ENCODE measurements at regions not wholly inside any gene's neighbourhood (a gene's known extent, or its start where the extent isn't known, plus 50 kb on each side); places are given as distances from the start of the nearest gene placed in this dataset.

DNA sequence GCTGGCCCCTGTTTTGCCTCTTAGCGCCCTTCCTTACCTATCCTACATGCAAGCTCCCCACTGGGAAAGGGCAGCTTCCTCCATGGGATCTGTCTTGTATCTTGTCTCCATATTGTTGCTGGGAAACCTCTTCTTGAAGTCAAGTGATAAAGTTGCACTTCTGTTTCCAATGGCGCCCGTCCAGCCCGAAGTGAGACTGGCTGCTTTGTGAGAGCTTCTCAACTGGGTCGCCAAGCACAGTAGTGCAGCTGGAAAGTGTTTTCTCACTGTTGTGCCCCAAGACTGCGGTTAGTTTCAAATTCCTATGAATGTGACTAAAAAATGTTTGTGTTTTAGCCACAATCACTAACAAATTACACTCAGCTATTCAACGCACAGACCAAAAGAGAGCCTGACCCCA, 506.6 kb upstream of the MPDZ start:
- H3K4me3 Mint-ChIP-seq: no peak overlapping the region
- intact Hi-C loops (cut with micrococcal nuclease): no loop called here
- no peak overlapping the region for H3K27ac Mint-ChIP-seq
- H3K9me3 Mint-ChIP-seq: peaks cover 9 to 14% of the 10 kb centered on the region in 2 donors
- WGBS (ENCODE audit: insufficient coverage): 89% methylated on average over 7 of the region's 7 CpGs
- Histone ChIP-seq H3K27ac (ENCODE audit: low read length) (no peak overlapping the region), H3K4me3 (ENCODE audit: low read length) (no peak overlapping the region), H3K9me3 (ENCODE audit: control insufficient read depth, insufficient read depth, low read length) (peaks cover 7% of the 10 kb centered on the region), H3K36me3 (ENCODE audit: control insufficient read depth, insufficient read depth, low read length) (no peaks in the 10 kb centered on the region), H3K4me1 (ENCODE audit: control insufficient read depth, insufficient read depth, low read length) (no peaks in the 10 kb centered on the region), H3K27me3 (ENCODE audit: control insufficient read depth, insufficient read depth, low read length) (no peaks in the 10 kb centered on the region)
- no peak for ATAC-seq
- no peaks in the 10 kb centered on the region for H3K27me3 Mint-ChIP-seq (ENCODE audit: low read depth in 2 of 2)
- no peak for DNase-seq
- no peaks in the 10 kb centered on the region for H3K36me3 Mint-ChIP-seq
- TF ChIP-seq, protein P1, sequence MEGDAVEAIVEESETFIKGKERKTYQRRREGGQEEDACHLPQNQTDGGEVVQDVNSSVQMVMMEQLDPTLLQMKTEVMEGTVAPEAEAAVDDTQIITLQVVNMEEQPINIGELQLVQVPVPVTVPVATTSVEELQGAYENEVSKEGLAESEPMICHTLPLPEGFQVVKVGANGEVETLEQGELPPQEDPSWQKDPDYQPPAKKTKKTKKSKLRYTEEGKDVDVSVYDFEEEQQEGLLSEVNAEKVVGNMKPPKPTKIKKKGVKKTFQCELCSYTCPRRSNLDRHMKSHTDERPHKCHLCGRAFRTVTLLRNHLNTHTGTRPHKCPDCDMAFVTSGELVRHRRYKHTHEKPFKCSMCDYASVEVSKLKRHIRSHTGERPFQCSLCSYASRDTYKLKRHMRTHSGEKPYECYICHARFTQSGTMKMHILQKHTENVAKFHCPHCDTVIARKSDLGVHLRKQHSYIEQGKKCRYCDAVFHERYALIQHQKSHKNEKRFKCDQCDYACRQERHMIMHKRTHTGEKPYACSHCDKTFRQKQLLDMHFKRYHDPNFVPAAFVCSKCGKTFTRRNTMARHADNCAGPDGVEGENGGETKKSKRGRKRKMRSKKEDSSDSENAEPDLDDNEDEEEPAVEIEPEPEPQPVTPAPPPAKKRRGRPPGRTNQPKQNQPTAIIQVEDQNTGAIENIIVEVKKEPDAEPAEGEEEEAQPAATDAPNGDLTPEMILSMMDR (IDR thresholded peaks at IDR 0.05): no peak
- H3K4me1 Mint-ChIP-seq: no peaks in the 10 kb centered on the region

DNA sequence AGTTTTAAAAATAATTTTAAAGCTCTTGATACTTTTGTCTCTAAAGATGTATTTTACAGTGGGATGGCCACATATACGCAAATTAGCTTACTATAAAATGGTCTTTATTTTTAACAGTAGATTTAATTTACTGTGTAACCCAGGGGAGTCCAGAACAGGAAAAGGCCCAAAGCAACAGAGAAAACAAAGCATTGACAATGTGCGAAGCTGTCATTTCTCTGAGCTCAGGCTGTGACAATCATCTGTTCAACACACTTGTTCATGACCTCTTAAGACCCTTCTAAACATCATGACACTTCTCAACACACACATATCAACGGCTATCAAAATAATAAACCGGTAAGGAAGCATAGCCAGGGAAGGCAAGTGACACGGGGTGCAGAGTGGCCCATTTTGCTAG, 499.6 kb upstream of the MPDZ start:
- H3K4me1 ChIP-seq (ENCODE audit: control insufficient read depth, insufficient read depth, low read length): no peaks in the 10 kb centered on the region
- ATAC-seq: no peak
- no peaks in the 10 kb centered on the region for H3K27me3 ChIP-seq (ENCODE audit: control insufficient read depth, insufficient read depth, low read length)
- WGBS (ENCODE audit: insufficient coverage): 88% methylated on average over 4 of the region's 5 CpGs
- H3K4me3 Mint-ChIP-seq: no peak overlapping the region
- TF ChIP-seq, protein P1 (IDR thresholded peaks at IDR 0.05): no peak
- H3K9me3 ChIP-seq (ENCODE audit: control insufficient read depth, insufficient read depth, low read length): peaks cover 3% of the 10 kb centered on the region
- H3K27me3 Mint-ChIP-seq (ENCODE audit: low read depth in 2 of 2): no peaks in the 10 kb centered on the region
- H3K9me3 Mint-ChIP-seq: peaks cover 11 to 13% of the 10 kb centered on the region in 2 donors
- no peak for DNase-seq
- no peaks in the 10 kb centered on the region for H3K36me3 ChIP-seq (ENCODE audit: control insufficient read depth, insufficient read depth, low read length)
- no peaks in the 10 kb centered on the region for H3K36me3 Mint-ChIP-seq
- H3K27ac ChIP-seq (ENCODE audit: low read length): no peak overlapping the region
- no peak overlapping the region for H3K27ac Mint-ChIP-seq
- H3K4me3 ChIP-seq (ENCODE audit: low read length): no peak overlapping the region
- intact Hi-C loops (cut with micrococcal nuclease): no loop called here
- no peaks in the 10 kb centered on the region for H3K4me1 Mint-ChIP-seq

- DNase-seq (no peak), ATAC-seq (no peak)
- WGBS (ENCODE audit: insufficient coverage): 86% methylated on average over 4 of the region's 4 CpGs
- TF ChIP-seq, protein P1 (IDR thresholded peaks at IDR 0.05): no peak
- no peak overlapping the region for H3K4me3 ChIP-seq (ENCODE audit: low read length)
- H3K27me3 ChIP-seq (ENCODE audit: control insufficient read depth, insufficient read depth, low read length): no peaks in the 10 kb centered on the region
- peaks cover 3% of the 10 kb centered on the region for H3K9me3 ChIP-seq (ENCODE audit: control insufficient read depth, insufficient read depth, low read length)
- Mint-ChIP-seq H3K4me3 (no peak overlapping the region), H3K36me3 (no peaks in the 10 kb centered on the region), H3K4me1 (no peaks in the 10 kb centered on the region), H3K27me3 (ENCODE audit: low read depth in 2 of 2) (no peaks in the 10 kb centered on the region), H3K9me3 (peaks cover 12 to 13% of the 10 kb centered on the region in 2 donors), H3K27ac (no peak overlapping the region)
- no peaks in the 10 kb centered on the region for H3K4me1 ChIP-seq (ENCODE audit: control insufficient read depth, insufficient read depth, low read length)
- H3K27ac ChIP-seq (ENCODE audit: low read length): no peak overlapping the region
- intact Hi-C loops (cut with micrococcal nuclease): no loop called here
- H3K36me3 ChIP-seq (ENCODE audit: control insufficient read depth, insufficient read depth, low read length): no peaks in the 10 kb centered on the region
Observed at GRCh38 chr9:13778631-13779030, 499.1 kb upstream of the MPDZ start.

GRCh38 chr9:13770956-13771355, 491.5 kb upstream of the MPDZ start:
- Mint-ChIP-seq H3K4me1 (no peaks in the 10 kb centered on the region), H3K27me3 (ENCODE audit: low read depth in 2 of 2) (no peaks in the 10 kb centered on the region), H3K4me3 (no peak overlapping the region), H3K36me3 (no peaks in the 10 kb centered on the region), H3K27ac (no peak overlapping the region), H3K9me3 (peaks cover 10 to 16% of the 10 kb centered on the region in 2 donors)
- ATAC-seq (no peak), DNase-seq (no peak)
- Histone ChIP-seq H3K9me3 (ENCODE audit: control insufficient read depth, insufficient read depth, low read length) (no peaks in the 10 kb centered on the region), H3K4me1 (ENCODE audit: control insufficient read depth, insufficient read depth, low read length) (no peaks in the 10 kb centered on the region), H3K27me3 (ENCODE audit: control insufficient read depth, insufficient read depth, low read length) (no peaks in the 10 kb centered on the region), H3K36me3 (ENCODE audit: control insufficient read depth, insufficient read depth, low read length) (no peaks in the 10 kb centered on the region), H3K4me3 (ENCODE audit: low read length) (no peak overlapping the region), H3K27ac (ENCODE audit: low read length) (no peak overlapping the region)
- TF ChIP-seq, protein P1 (IDR thresholded peaks at IDR 0.05): no peak
- intact Hi-C loops (cut with micrococcal nuclease): no loop called here
- 98% methylated on average over 3 of the region's 3 CpGs for WGBS (ENCODE audit: insufficient coverage)

Data from natural killer cell (primary cell).